HUES48 (cell line): ENCODE measurements at regions not wholly inside any gene's neighbourhood (a gene's known extent, or its start where the extent isn't known, plus 50 kb on each side); places are given as distances from the start of the nearest gene placed in this dataset.
A peak's percentile ranks its signal among the peaks of the same experiment; 100 is the strongest.

Experiments used
- H3K27ac ChIP-seq: one replicate; pipeline ENCODE4 v1.7.0; 2013; ENCODE audit warnings: low read depth, low read length, inconsistent platforms
- H3K27me3 ChIP-seq: 2 replicates; pipeline ENCODE4 v1.6.1; 2013; ENCODE audit warnings: mild to moderate bottlenecking, low read length; ENCODE audit not compliant: control insufficient read depth, insufficient read depth
- H3K36me3 ChIP-seq: 2 replicates; pipeline ENCODE4 v1.6.1; 2013; ENCODE audit warnings: low read length; ENCODE audit not compliant: control insufficient read depth, insufficient read depth
- H3K4me1 ChIP-seq: 2 replicates; pipeline ENCODE4 v1.6.1; 2013; ENCODE audit warnings: mild to moderate bottlenecking, low read length; ENCODE audit not compliant: control insufficient read depth, insufficient read depth
- H3K4me3 ChIP-seq: 2 replicates; pipeline ENCODE4 v1.5.1; 2013; ENCODE audit warnings: mild to moderate bottlenecking, low read depth, low read length
- H3K9ac ChIP-seq: 2 replicates; pipeline ENCODE4 v1.6.1; 2013; ENCODE audit warnings: mild to moderate bottlenecking, low read depth, low read length, moderate library complexity
- H3K9me3 ChIP-seq: 2 replicates; pipeline ENCODE4 v1.6.1; 2013; ENCODE audit warnings: low read length; ENCODE audit not compliant: control insufficient read depth, insufficient read depth

DNA sequence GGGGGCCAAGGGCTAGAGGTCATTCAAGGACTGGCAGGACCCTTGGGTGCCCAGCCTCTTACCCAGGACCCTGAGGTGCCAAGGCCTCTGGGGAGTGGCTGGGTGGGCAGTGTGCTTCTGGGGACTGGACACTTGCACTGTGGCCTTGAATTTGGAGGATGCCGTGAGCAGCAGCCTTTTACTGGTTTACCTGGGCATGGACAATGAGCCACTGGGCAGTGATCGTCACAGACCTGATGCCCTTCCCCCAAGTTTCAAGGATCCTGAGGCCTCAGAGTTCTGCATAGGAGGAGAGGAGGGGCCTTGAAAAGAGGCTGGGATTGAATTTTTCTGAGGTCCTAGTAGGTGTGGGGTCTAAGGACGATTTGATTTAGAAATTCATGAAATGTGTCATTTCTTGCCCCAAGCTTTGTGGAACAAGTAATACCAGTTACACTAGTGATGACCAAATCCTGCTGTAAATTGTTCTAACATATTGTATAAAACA lies 146.1 kb upstream of the TPM1 start:
- peak overlapping the region; percentile 91 for H3K27ac ChIP-seq
- H3K36me3 ChIP-seq, result no peaks in the 10 kb centered on the region
- H3K9me3 ChIP-seq, result no peaks in the 10 kb centered on the region
- peak overlapping the region; percentile 26 for H3K4me3 ChIP-seq
- H3K27me3 ChIP-seq, result no peaks in the 10 kb centered on the region
- H3K9ac ChIP-seq, result peak overlapping the region; percentile 58; the same call in 1 of the 2 replicates
- peaks cover 34% of the 10 kb centered on the region for H3K4me1 ChIP-seq

GRCh38 chr15:62896969-62897486 lies 145.5 kb upstream of the TPM1 start:
- H3K4me3 ChIP-seq, result no peak overlapping the region
- no peak overlapping the region for H3K9ac ChIP-seq
- H3K9me3 ChIP-seq, result no peaks in the 10 kb centered on the region
- H3K27me3 ChIP-seq, result no peaks in the 10 kb centered on the region
- peak overlapping the region; percentile 91 for H3K27ac ChIP-seq
- peaks cover 34% of the 10 kb centered on the region for H3K4me1 ChIP-seq
- H3K36me3 ChIP-seq, result no peaks in the 10 kb centered on the region

DNA sequence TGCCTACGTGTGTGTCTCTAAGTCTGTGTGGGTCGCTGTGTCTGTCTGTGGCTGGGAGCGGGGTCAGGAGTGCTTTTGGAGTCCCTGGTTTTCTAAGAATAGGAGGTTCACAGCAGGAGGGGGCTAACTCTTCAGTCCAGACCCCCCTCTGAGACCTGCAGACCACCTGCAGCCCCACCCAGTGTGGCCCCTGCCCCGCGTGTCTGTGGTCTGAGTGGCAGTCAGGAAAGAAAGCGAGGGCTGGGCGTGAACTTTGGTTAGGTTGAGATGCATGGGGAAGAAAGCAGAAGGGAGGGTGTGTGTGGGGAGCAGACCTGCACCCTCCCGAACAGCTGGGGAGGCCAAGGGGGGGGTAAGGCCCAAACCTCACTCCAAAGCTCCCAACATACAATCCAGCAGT lies 144.9 kb upstream of the TPM1 start:
- Histone ChIP-seq H3K27me3 (no peaks in the 10 kb centered on the region), H3K36me3 (no peaks in the 10 kb centered on the region), H3K9me3 (no peaks in the 10 kb centered on the region), H3K4me3 (no peak overlapping the region), H3K4me1 (peaks cover 36% of the 10 kb centered on the region), H3K9ac (no peak overlapping the region), H3K27ac (no peak overlapping the region)

DNA sequence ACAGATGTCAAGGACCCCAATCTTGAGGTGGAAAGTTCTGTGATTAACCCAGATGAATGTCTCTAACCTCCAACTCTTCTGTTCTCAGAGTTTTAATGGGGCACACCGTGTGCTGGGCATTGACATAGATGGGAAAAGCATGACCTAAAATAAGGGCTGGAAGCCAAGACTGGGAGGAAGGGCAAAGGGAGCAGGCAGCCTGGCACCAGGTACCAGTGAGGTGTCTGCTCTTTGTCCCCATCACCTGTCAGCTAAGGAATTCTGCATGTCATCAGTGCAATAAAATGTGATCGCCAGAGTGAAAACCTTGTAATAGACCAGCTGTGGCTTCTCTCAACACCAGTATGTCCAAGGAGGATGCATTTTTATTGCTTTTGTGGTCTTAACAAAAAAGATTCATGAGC lies 143.5 kb upstream of the TPM1 start:
- no peaks in the 10 kb centered on the region for H3K27me3 ChIP-seq
- no peak overlapping the region for H3K9ac ChIP-seq
- H3K9me3 ChIP-seq, result no peaks in the 10 kb centered on the region
- H3K27ac ChIP-seq, result no peak overlapping the region
- H3K4me3 ChIP-seq, result no peak overlapping the region
- H3K36me3 ChIP-seq, result no peaks in the 10 kb centered on the region
- H3K4me1 ChIP-seq, result peaks cover 46% of the 10 kb centered on the region

DNA sequence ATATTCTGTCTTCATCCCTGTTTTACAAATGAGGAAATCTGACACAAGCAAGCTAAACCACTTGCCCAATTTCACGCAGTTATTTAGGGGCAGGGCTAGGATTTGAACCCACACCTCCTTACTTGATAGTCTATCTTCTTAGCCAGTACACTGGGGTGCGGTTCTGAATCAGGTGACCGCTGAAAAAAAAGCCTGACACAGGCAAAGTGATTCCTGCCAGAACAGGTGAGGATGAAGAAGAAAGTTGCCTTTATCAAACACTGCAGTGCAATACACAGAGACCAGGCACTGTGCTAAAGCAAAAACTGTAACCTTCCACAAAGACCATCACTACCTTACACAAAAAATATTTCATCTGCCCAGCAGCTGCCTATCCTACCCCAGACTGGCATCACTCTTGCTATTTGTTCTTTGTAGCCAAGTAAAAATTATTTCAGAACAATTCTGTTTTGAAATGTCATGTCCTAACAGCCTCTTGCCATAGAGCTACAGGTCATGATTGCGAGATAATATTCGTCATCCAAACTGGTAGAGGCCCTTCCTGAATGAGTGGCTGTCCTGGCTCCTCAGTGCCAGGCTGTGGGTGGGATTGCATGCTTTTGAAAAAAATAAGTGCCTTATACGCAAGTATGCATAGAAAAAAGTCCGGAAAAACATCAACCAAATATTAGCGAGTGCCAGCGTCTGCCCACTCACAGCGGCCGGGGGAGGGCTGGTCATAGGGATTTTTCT lies 142.3 kb upstream of the TPM1 start:
- Histone ChIP-seq H3K9ac (no peak overlapping the region), H3K4me3 (no peak overlapping the region), H3K27me3 (no peaks in the 10 kb centered on the region), H3K4me1 (peaks cover 39% of the 10 kb centered on the region), H3K9me3 (no peaks in the 10 kb centered on the region), H3K27ac (no peak overlapping the region), H3K36me3 (no peaks in the 10 kb centered on the region)

- H3K9me3 ChIP-seq, result no peaks in the 10 kb centered on the region
- no peaks in the 10 kb centered on the region for H3K36me3 ChIP-seq
- H3K27ac ChIP-seq, result no peak overlapping the region
- H3K4me3 ChIP-seq, result no peak overlapping the region
- no peak overlapping the region for H3K9ac ChIP-seq
- no peaks in the 10 kb centered on the region for H3K27me3 ChIP-seq
- H3K4me1 ChIP-seq, result peaks cover 31% of the 10 kb centered on the region
These were observed 141.5 kb upstream of the TPM1 start for GRCh38 chr15:62901087-62901486.

GRCh38 chr15:62901909-62902546 lies 140.5 kb upstream of the TPM1 start:
- Histone ChIP-seq H3K27me3 (no peaks in the 10 kb centered on the region), H3K9ac (no peak overlapping the region), H3K9me3 (no peaks in the 10 kb centered on the region), H3K27ac (no peak overlapping the region), H3K36me3 (no peaks in the 10 kb centered on the region), H3K4me3 (no peak overlapping the region), H3K4me1 (peaks cover 21% of the 10 kb centered on the region)

DNA sequence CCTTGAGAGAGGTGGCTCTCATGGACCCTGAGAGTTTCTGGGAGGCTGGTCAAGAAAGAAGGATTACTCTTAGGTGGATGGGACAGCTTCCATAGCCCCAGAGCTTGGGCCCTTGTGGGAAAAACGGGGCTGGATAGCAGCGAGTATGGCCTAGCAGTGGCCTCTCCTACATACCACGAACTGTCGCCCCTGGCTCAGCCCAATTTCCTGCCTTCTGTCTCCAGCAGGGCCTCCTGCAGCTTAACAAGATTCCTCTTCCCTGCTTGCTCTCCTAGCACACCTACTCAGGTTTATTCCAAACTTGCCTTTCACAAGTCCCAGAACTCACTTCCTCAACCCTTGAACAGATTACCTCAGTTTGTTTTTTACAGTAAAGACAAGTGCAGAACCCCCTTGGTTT lies 139.7 kb upstream of the TPM1 start:
- Histone ChIP-seq H3K4me3 (no peak overlapping the region), H3K27me3 (no peaks in the 10 kb centered on the region), H3K36me3 (no peaks in the 10 kb centered on the region), H3K9me3 (no peaks in the 10 kb centered on the region), H3K27ac (no peak overlapping the region), H3K9ac (no peak overlapping the region), H3K4me1 (peaks cover 15% of the 10 kb centered on the region)

GRCh38 chr15:62903437-62903836 lies 139.1 kb upstream of the TPM1 start:
- H3K36me3 ChIP-seq, result no peaks in the 10 kb centered on the region
- H3K27me3 ChIP-seq, result no peaks in the 10 kb centered on the region
- H3K9ac ChIP-seq, result no peak overlapping the region
- peaks cover 15% of the 10 kb centered on the region for H3K4me1 ChIP-seq
- no peak overlapping the region for H3K27ac ChIP-seq
- H3K9me3 ChIP-seq, result no peaks in the 10 kb centered on the region
- H3K4me3 ChIP-seq, result no peak overlapping the region

- Histone ChIP-seq H3K27me3 (no peaks in the 10 kb centered on the region), H3K36me3 (no peaks in the 10 kb centered on the region), H3K4me1 (peaks cover 15% of the 10 kb centered on the region), H3K27ac (no peak overlapping the region), H3K9me3 (no peaks in the 10 kb centered on the region), H3K4me3 (no peak overlapping the region), H3K9ac (no peak overlapping the region)
These were observed 138.3 kb upstream of the TPM1 start for GRCh38 chr15:62904041-62904910.
